Naive thymus-derived CD8-positive, alpha-beta T cell (primary cell): ENCODE measurements at regions not wholly inside any gene's neighbourhood (a gene's known extent, or its start where the extent isn't known, plus 50 kb on each side); places are given as distances from the start of the nearest gene placed in this dataset.
A peak's percentile ranks its signal among the peaks of the same experiment; 100 is the strongest.
"Not testable (repeated sequence)": the region's sequence is repeated elsewhere in the genome, so short reads cannot be mapped to it uniquely, and the experiment has no call there.

Source experiments
- ATAC-seq, 2 donors: fragments of 150-1000 bp; cut with Tn5 transposase in 1 of 2; sonication (Bioruptor Pico), chemical (Tn5 transposase) in 1 of 2; 1 replicate in 1 of 2; 2 replicates in 1 of 2; pipeline ENCODE4 v1.10.0; 2021; ENCODE audit warnings: mild to moderate bottlenecking in 2 of 2, moderate library complexity in 2 of 2
- POLR2A ChIA-PET: fragments of 350-600 bp; sonication (Branson Sonifier 250); formaldehyde crosslinking; loops from one replicate; lab custom pipeline; 2021; ENCODE audit warnings: antibody characterized with exemption; lab: Charles Lee
- DNase-seq, 10 donors: peaks; one replicate each; pipeline versions ENCODE4 v3.0.0 to v3.0.0-alpha.2; 2020 to 2022
- H3K27ac Mint-ChIP-seq, 10 donors: one replicate each; pipeline ENCODE4 v1.8.0; 2020 to 2022; ENCODE audit warnings: mild to moderate bottlenecking in 10 of 10, mixed read lengths in 10 of 10, moderate library complexity in 4 of 10, inconsistent platforms in 1 of 10
- H3K27me3 Mint-ChIP-seq, 5 donors: one replicate each; pipeline ENCODE4 v1.8.0; 2021 to 2022; ENCODE audit warnings: mixed read lengths in 5 of 5
- H3K36me3 Mint-ChIP-seq, 3 donors: one replicate each; pipeline ENCODE4 v1.8.0; 2020 to 2022; ENCODE audit warnings: mixed read lengths in 3 of 3, mild to moderate bottlenecking in 2 of 3, inconsistent platforms in 1 of 3
- H3K4me1 Mint-ChIP-seq, 4 donors: one replicate each; pipeline ENCODE4 v1.8.0; 2021 to 2022; ENCODE audit warnings: mixed read lengths in 4 of 4
- H3K4me3 Mint-ChIP-seq, 10 donors: one replicate each; pipeline ENCODE4 v1.8.0; 2020 to 2022; ENCODE audit warnings: mild to moderate bottlenecking in 10 of 10, mixed read lengths in 10 of 10, moderate library complexity in 6 of 10, inconsistent platforms in 1 of 10
- H3K9me3 Mint-ChIP-seq, 9 donors: one replicate each; pipeline ENCODE4 v1.8.0; 2020 to 2022; ENCODE audit warnings: mixed read lengths in 9 of 9, mild to moderate bottlenecking in 3 of 9, inconsistent platforms in 1 of 9, moderate library complexity in 1 of 9

- H3K36me3 Mint-ChIP-seq, H3K4me3 Mint-ChIP-seq, POLR2A ChIA-PET, H3K4me1 Mint-ChIP-seq, DNase-seq, ATAC-seq: not testable (repeated sequence)
- Mint-ChIP-seq H3K27me3 (peaks cover 6 to 33% (median 11%) of the 10 kb centered on the region in 5 donors), H3K9me3 (peaks cover 0 to 19% (median 4%) of the 10 kb centered on the region in 9 donors), H3K27ac (peak overlapping the region in 1 of 10 donors; percentile 42)
Observed at GRCh38 chr17:27089079-27089928, 204.6 kb upstream of the WSB1 start.

- Mint-ChIP-seq H3K27me3 (peaks cover 6 to 33% (median 11%) of the 10 kb centered on the region in 5 donors), H3K4me1 (peaks cover 0 to 3% (median 0%) of the 10 kb centered on the region in 4 donors), H3K9me3 (peaks cover 0 to 19% (median 4%) of the 10 kb centered on the region in 9 donors), H3K27ac (no peak overlapping the region), H3K4me3 (no peak overlapping the region), H3K36me3 (peaks cover 0 to 5% (median 0%) of the 10 kb centered on the region in 3 donors)
- no peak for ATAC-seq
- POLR2A ChIA-PET, result no interaction called here
- DNase-seq, result no peak
Observed at GRCh38 chr17:27089929-27090247, 204.0 kb upstream of the WSB1 start.

DNA sequence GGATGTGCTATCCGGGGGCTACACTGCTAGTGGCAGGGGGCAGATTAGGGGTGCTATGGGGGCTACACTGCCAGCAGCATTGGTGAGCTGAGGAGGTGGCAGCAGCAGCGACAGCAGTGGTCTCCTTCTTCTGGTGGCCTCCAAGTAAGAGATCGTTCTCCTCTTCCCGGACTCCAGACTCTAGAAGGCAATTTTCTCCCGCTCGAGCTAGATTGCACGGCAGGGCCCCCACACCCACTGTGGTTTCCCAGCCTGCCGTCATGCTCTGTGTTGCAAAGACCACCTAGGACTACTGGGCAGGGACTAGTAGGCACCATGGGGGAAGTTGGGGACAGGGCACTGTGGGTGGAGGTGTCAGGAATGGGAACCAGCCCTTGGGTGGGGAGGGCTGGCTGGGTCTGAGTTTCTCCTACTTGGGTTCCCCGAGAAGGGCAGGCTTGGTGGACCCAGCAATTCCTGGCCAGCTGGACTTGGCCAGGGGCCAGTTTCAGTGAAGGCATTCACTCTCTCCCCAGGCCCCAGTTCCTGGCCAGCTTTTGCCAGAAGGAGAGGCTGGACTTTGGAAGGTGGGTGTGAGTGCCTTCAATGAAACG, 203.4 kb upstream of the WSB1 start:
- peaks cover 0 to 19% (median 4%) of the 10 kb centered on the region in 9 donors for H3K9me3 Mint-ChIP-seq
- peaks cover 6 to 33% (median 11%) of the 10 kb centered on the region in 5 donors for H3K27me3 Mint-ChIP-seq
- DNase-seq, H3K36me3 Mint-ChIP-seq, H3K27ac Mint-ChIP-seq, POLR2A ChIA-PET, ATAC-seq, H3K4me1 Mint-ChIP-seq, H3K4me3 Mint-ChIP-seq: not testable (repeated sequence)

GRCh38 chr17:27091043-27091497, 202.8 kb upstream of the WSB1 start:
- peak overlapping the region in 1 of 10 donors; percentile 11 for H3K27ac Mint-ChIP-seq
- peaks cover 0 to 19% (median 4%) of the 10 kb centered on the region in 9 donors for H3K9me3 Mint-ChIP-seq
- DNase-seq (no peak), ATAC-seq (no peak)
- H3K36me3 Mint-ChIP-seq, result peaks cover 0 to 5% (median 0%) of the 10 kb centered on the region in 3 donors
- H3K27me3 Mint-ChIP-seq, result peaks cover 6 to 33% (median 11%) of the 10 kb centered on the region in 5 donors
- POLR2A ChIA-PET, result no interaction called here
- H3K4me3 Mint-ChIP-seq, result peak overlapping the region in 1 of 10 donors; percentile 64
- H3K4me1 Mint-ChIP-seq, result peaks cover 0 to 3% (median 0%) of the 10 kb centered on the region in 4 donors

DNA sequence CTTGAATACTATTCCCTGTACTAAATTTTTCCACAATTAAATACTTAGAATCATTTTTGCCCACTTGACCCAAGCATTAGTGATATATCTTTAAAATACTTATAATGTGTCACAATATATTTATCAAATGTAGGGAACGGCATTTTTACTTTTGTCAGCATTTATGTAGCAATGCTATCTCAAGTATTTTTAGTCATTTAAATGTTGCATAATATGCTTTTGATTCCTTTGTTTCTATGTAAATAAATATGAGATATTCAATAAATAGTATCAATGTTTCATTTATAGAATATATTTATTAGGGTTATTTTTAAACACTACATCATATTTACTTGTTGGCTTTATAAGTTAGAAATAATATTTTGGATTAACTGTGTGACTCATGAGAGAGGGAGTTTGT, 199.7 kb upstream of the WSB1 start:
- H3K27ac Mint-ChIP-seq, POLR2A ChIA-PET, H3K4me3 Mint-ChIP-seq, H3K9me3 Mint-ChIP-seq, H3K4me1 Mint-ChIP-seq, H3K36me3 Mint-ChIP-seq, ATAC-seq, DNase-seq: not testable (repeated sequence)
- peaks cover 6 to 22% (median 13%) of the 10 kb centered on the region in 5 donors for H3K27me3 Mint-ChIP-seq

DNA sequence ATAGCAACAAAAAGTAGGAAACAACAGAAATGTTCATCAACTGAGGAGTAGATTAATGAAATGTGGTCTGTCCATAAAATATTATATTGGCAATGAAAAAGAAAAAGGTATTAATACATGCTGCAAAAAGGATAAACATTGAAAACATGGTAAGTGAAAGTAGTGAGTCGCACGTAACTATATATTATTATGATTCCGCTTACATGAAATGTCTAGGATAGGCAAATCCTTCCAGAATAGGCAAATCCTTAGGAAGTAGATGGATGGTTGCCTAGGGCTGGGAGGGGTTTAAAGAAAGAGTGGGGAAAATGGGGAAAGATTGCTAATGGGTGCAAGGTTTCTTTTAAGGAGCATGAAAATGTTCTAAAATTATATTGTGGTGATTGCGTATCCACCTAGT, 198.1 kb upstream of the WSB1 start:
- not testable (repeated sequence) for H3K4me3 Mint-ChIP-seq

GRCh38 chr17:27099266-27099665, 194.6 kb upstream of the WSB1 start:
- H3K9me3 Mint-ChIP-seq, H3K4me1 Mint-ChIP-seq, ATAC-seq, DNase-seq, H3K36me3 Mint-ChIP-seq, H3K4me3 Mint-ChIP-seq, H3K27me3 Mint-ChIP-seq, POLR2A ChIA-PET, H3K27ac Mint-ChIP-seq: not testable (repeated sequence)

More for the DNA sequence above, 198.1 kb upstream of the WSB1 start:
- POLR2A ChIA-PET, ATAC-seq, H3K9me3 Mint-ChIP-seq, H3K36me3 Mint-ChIP-seq, DNase-seq, H3K27ac Mint-ChIP-seq, H3K4me1 Mint-ChIP-seq: not testable (repeated sequence)
- H3K27me3 Mint-ChIP-seq, result peaks cover 3 to 14% (median 13%) of the 10 kb centered on the region in 5 donors

- peaks cover 4 to 18% (median 8%) of the 10 kb centered on the region in 5 donors for H3K27me3 Mint-ChIP-seq
- H3K4me1 Mint-ChIP-seq, H3K27ac Mint-ChIP-seq, H3K36me3 Mint-ChIP-seq, H3K4me3 Mint-ChIP-seq, H3K9me3 Mint-ChIP-seq, DNase-seq, ATAC-seq, POLR2A ChIA-PET: not testable (repeated sequence)
Observed at GRCh38 chr17:27104605-27105221, 189.2 kb upstream of the WSB1 start.

GRCh38 chr17:27105636-27106035, 188.3 kb upstream of the WSB1 start:
- Mint-ChIP-seq H3K27me3 (peaks cover 4 to 19% (median 8%) of the 10 kb centered on the region in 5 donors), H3K9me3 (peaks cover 0 to 3% (median 0%) of the 10 kb centered on the region in 9 donors), H3K27ac (no peak overlapping the region), H3K4me3 (no peak overlapping the region), H3K4me1 (no peaks in the 10 kb centered on the region), H3K36me3 (no peaks in the 10 kb centered on the region)
- POLR2A ChIA-PET, result no interaction called here
- ATAC-seq (no peak), DNase-seq (no peak)

- POLR2A ChIA-PET, result no interaction called here
- Mint-ChIP-seq H3K36me3 (no peaks in the 10 kb centered on the region), H3K4me3 (no peak overlapping the region), H3K27me3 (peaks cover 4 to 19% (median 10%) of the 10 kb centered on the region in 5 donors), H3K4me1 (no peaks in the 10 kb centered on the region), H3K9me3 (peaks cover 0 to 3% (median 0%) of the 10 kb centered on the region in 9 donors), H3K27ac (no peak overlapping the region)
- no peak for DNase-seq
- no peak for ATAC-seq
Observed at GRCh38 chr17:27106347-27106981, 187.4 kb upstream of the WSB1 start.

- no peak for ATAC-seq
Observed at GRCh38 chr17:27106982-27107360, 186.9 kb upstream of the WSB1 start.

DNA sequence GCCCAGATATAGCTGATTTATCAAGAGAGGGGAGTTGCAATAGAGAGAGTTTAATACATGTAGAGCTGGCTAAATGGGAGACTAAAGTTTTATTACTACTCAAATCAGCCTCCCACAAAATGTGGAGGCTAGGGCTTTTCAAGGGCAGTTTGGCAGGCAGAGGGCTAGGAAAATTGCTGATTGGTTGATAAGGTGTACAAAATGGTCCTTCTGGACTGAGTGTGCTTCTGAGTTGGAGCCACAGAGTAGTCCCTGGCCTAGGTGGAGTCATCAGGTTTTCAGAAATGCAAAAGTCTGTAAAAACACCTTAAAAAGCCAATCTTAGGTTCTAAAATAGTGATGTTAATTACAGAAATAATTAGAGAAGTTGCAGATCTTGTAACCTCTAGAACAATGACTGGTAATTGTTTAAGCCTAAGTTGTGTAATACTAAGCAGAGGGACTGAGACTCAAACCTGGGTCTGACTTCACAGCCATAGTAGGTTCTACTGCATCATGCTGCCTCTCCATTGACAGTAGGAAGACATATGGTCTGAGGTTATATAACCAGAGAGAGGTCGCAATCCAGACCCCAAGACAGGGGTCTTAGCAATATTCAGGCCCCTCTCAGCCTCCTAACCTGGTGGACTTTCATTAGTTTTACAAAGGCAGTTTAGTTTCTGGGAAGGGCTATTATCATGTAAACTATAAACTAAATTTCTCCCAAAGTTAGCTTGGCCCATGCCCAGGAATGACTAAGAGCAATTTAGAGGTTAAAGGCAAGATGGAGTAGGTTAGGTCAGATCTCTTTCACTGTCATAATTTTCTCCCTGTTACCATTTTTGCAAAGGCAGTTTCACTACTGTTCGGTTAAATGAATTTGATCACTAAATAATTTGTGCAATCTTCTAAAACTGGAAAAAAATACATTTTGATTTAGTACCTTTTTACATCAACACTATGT, 186.3 kb upstream of the WSB1 start:
- H3K27ac Mint-ChIP-seq, DNase-seq, ATAC-seq, H3K36me3 Mint-ChIP-seq, H3K9me3 Mint-ChIP-seq, POLR2A ChIA-PET, H3K4me1 Mint-ChIP-seq, H3K4me3 Mint-ChIP-seq: not testable (repeated sequence)
- peaks cover 4 to 25% (median 14%) of the 10 kb centered on the region in 5 donors for H3K27me3 Mint-ChIP-seq

More at GRCh38 chr17:27106982-27107360, 186.9 kb upstream of the WSB1 start:
- POLR2A ChIA-PET, result no interaction called here
- Mint-ChIP-seq H3K9me3 (peaks cover 0 to 3% (median 0%) of the 10 kb centered on the region in 9 donors), H3K4me1 (no peaks in the 10 kb centered on the region), H3K27me3 (peaks cover 5 to 24% (median 13%) of the 10 kb centered on the region in 5 donors), H3K27ac (no peak overlapping the region), H3K36me3 (no peaks in the 10 kb centered on the region), H3K4me3 (no peak overlapping the region)
- no peak for DNase-seq
